ENCODE measurements at regions not wholly inside any gene's neighbourhood (a gene's known extent, or its start where the extent isn't known, plus 50 kb on each side); places are given as distances from the start of the nearest gene placed in this dataset.

DNA sequence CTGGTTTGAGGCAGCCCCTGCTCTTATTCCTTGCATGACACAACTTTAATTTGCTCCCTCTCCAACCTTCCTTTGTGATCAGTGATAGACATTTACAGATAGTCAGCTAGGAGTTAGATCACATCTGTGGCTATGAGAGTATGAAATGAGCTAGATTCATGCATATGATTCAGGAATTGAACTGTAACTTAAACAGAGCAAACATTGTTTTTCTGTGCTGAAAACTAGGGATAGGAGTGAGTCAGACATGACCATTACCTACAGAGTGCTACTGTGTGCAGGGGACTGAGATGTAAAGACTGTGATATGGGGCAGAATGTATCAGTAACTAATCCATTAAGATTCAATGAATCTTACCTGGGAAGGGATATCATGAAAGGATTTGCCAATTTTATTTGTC, 279.4 kb upstream of the SPTLC3 start:
- no peak for ATAC-seq
- TF ChIP-seq TCF4 (CRISPR knock-in tag; IDR thresholded peaks at IDR 0.05; ENCODE audit: borderline replicate concordance) (no peak), PPARA (CRISPR knock-in tag; IDR thresholded peaks at IDR 0.05; ENCODE audit: borderline replicate concordance) (no peak), ZNF70 (CRISPR knock-in tag; IDR thresholded peaks at IDR 0.05) (no peak), ESRRG (CRISPR knock-in tag; IDR thresholded peaks at IDR 0.05) (no peak), TOX (CRISPR knock-in tag; IDR thresholded peaks at IDR 0.05; ENCODE audit: borderline replicate concordance) (no peak), CSRNP3 (CRISPR knock-in tag; IDR thresholded peaks at IDR 0.05) (no peak), ISL1 (CRISPR knock-in tag; IDR thresholded peaks at IDR 0.05) (no peak)
- TF ChIP-seq, protein P1, sequence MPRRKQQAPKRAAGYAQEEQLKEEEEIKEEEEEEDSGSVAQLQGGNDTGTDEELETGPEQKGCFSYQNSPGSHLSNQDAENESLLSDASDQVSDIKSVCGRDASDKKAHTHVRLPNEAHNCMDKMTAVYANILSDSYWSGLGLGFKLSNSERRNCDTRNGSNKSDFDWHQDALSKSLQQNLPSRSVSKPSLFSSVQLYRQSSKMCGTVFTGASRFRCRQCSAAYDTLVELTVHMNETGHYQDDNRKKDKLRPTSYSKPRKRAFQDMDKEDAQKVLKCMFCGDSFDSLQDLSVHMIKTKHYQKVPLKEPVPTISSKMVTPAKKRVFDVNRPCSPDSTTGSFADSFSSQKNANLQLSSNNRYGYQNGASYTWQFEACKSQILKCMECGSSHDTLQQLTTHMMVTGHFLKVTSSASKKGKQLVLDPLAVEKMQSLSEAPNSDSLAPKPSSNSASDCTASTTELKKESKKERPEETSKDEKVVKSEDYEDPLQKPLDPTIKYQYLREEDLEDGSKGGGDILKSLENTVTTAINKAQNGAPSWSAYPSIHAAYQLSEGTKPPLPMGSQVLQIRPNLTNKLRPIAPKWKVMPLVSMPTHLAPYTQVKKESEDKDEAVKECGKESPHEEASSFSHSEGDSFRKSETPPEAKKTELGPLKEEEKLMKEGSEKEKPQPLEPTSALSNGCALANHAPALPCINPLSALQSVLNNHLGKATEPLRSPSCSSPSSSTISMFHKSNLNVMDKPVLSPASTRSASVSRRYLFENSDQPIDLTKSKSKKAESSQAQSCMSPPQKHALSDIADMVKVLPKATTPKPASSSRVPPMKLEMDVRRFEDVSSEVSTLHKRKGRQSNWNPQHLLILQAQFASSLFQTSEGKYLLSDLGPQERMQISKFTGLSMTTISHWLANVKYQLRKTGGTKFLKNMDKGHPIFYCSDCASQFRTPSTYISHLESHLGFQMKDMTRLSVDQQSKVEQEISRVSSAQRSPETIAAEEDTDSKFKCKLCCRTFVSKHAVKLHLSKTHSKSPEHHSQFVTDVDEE (CRISPR knock-in tag; IDR thresholded peaks at IDR 0.05): no peak

DNA sequence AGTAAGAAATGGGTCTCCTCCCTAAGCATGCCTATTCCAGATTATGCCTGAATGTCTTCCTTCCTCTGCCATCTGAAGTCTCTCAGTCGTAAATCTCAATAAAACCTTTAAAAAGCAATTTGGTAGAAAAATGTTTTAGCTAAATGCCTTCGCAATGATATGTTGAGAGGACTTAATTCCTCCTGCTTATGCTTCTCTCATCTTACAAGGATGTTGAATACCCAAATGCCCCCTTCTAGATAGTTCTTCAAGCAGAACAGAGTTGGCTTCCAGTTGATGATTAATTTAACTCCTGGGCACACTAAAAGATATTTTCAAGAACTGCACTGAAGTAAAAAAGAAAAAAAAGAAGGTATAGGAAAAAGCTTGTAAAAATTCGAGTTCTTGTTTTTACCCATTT, 275.0 kb upstream of the SPTLC3 start:
- TF ChIP-seq, protein P2, sequence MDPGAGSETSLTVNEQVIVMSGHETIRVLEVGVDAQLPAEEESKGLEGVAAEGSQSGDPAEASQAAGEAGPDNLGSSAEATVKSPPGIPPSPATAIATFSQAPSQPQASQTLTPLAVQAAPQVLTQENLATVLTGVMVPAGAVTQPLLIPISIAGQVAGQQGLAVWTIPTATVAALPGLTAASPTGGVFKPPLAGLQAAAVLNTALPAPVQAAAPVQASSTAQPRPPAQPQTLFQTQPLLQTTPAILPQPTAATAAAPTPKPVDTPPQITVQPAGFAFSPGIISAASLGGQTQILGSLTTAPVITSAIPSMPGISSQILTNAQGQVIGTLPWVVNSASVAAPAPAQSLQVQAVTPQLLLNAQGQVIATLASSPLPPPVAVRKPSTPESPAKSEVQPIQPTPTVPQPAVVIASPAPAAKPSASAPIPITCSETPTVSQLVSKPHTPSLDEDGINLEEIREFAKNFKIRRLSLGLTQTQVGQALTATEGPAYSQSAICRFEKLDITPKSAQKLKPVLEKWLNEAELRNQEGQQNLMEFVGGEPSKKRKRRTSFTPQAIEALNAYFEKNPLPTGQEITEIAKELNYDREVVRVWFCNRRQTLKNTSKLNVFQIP (CRISPR knock-in tag; IDR thresholded peaks at IDR 0.05; ENCODE audit: borderline replicate concordance, low read depth): no peak
- no peak for TF ChIP-seq OSR1 (CRISPR knock-in tag; IDR thresholded peaks at IDR 0.05)
- no peak for TF ChIP-seq ZNF70 (CRISPR knock-in tag; IDR thresholded peaks at IDR 0.05)
- no peak for TF ChIP-seq TCF4 (CRISPR knock-in tag; IDR thresholded peaks at IDR 0.05; ENCODE audit: borderline replicate concordance)
- no peak for TF ChIP-seq RARB (CRISPR knock-in tag; IDR thresholded peaks at IDR 0.05)
- no peak for TF ChIP-seq CREB5 (CRISPR knock-in tag; IDR thresholded peaks at IDR 0.05; ENCODE audit: low read depth)

DNA sequence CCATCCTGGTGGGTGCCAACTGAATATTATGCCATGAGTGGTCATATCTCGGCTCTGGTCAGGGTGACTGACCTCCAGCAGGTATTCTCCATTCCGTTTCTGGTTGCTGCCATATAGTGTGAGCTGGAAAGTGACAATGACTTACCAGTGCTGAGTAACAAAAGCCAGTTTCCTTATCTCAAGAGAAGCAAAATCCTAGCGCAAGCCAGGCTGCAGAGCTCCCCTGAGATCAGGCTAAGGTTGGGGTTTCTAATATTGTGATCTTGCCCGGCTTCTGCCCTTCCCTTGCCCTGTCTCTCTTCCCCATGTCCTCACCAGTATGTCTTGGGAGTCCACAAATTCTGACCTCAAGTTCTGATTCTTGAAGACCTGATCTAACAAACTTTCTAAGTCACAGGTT, 271.3 kb upstream of the SPTLC3 start:
- ATAC-seq: no peak
- TF ChIP-seq OSR1 (CRISPR knock-in tag; IDR thresholded peaks at IDR 0.05): no peak
- no peak for TF ChIP-seq RARB (CRISPR knock-in tag; IDR thresholded peaks at IDR 0.05)
- no peak for TF ChIP-seq PPARA (CRISPR knock-in tag; IDR thresholded peaks at IDR 0.05; ENCODE audit: borderline replicate concordance)
- TF ChIP-seq ZNF70 (CRISPR knock-in tag; IDR thresholded peaks at IDR 0.05): no peak
- TF ChIP-seq ZNF565 (CRISPR knock-in tag; conservative IDR thresholded peaks at IDR 0.05; ENCODE audit: low read depth): no peak
- no peak for TF ChIP-seq ZNF8 (CRISPR knock-in tag; IDR thresholded peaks at IDR 0.05)
- TF ChIP-seq CSRNP3 (CRISPR knock-in tag; IDR thresholded peaks at IDR 0.05): no peak
- no peak for TF ChIP-seq ISL1 (CRISPR knock-in tag; IDR thresholded peaks at IDR 0.05)
- TF ChIP-seq ARNTL (CRISPR knock-in tag; IDR thresholded peaks at IDR 0.05; ENCODE audit: borderline replicate concordance, low read depth): no peak
- TF ChIP-seq, protein P2 (CRISPR knock-in tag; IDR thresholded peaks at IDR 0.05; ENCODE audit: borderline replicate concordance, low read depth): no peak
- TF ChIP-seq ZC3H10 (CRISPR knock-in tag; IDR thresholded peaks at IDR 0.05): no peak
- no peak for TF ChIP-seq GLIS3 (CRISPR knock-in tag; IDR thresholded peaks at IDR 0.05)

More for the DNA sequence above, 275.0 kb upstream of the SPTLC3 start:
- ATAC-seq: no peak
